ENCODE measurements at regions not wholly inside any gene's neighbourhood (a gene's known extent, or its start where the extent isn't known, plus 50 kb on each side); places are given as distances from the start of the nearest gene placed in this dataset.
"Not testable (repeated sequence)": the region's sequence is repeated elsewhere in the genome, so short reads cannot be mapped to it uniquely, and the experiment has no call there.

GRCh38 chrX:131874300-131874699 is 148.8 kb upstream of the STK26 start:
- DNase-seq (ENCODE audit: low read depth in 1 of 2, low spot score in 1 of 2), result no peak

GRCh38 chrX:131875827-131876226 is 147.3 kb upstream of the STK26 start:
- H3K4me2 ChIP-seq; H3K4me3 ChIP-seq; POLR2A ChIA-PET; DNase-seq (ENCODE audit: low read depth in 1 of 2, low spot score in 1 of 2); CTCF ChIA-PET; H3K9me3 ChIP-seq; ATAC-seq; H3K27ac ChIP-seq; H3K4me1 ChIP-seq; FAIRE-seq: not testable (repeated sequence)
- 17% methylated on average over 1 of the region's 1 CpG for WGBS (ENCODE audit: missing lambda C conversion rate)

More at GRCh38 chrX:131874300-131874699, 148.8 kb upstream of the STK26 start:
- ATAC-seq, result no peak
- Histone ChIP-seq H3K4me1 (no peaks in the 10 kb centered on the region), H3K27ac (no peak overlapping the region), H3K4me2 (no peak overlapping the region), H3K9me3 (no peaks in the 10 kb centered on the region), H3K4me3 (no peak overlapping the region)
- TF ChIP-seq GATA3 (IDR thresholded peaks at IDR 0.05; ENCODE audit: borderline replicate concordance) (no peak), HOXA7 (CRISPR knock-in tag; IDR thresholded peaks at IDR 0.05) (no peak), CBX2 (IDR thresholded peaks at IDR 0.05; ENCODE audit: borderline replicate concordance, low read depth) (no peak), SREBF2 (IDR thresholded peaks at IDR 0.05) (no peak), FOSB (CRISPR knock-in tag; IDR thresholded peaks at IDR 0.05) (no peak), HDAC2 (IDR thresholded peaks at IDR 0.05) (no peak), USF2 (IDR thresholded peaks at IDR 0.05) (no peak), TP53 (CRISPR knock-in tag; IDR thresholded peaks at IDR 0.05) (no peak), NR3C1 (IDR thresholded peaks at IDR 0.05) (no peak), KDM1A (IDR thresholded peaks at IDR 0.05; ENCODE audit: low read depth) (no peak), ELK1 (IDR thresholded peaks at IDR 0.05; ENCODE audit: low read depth, low read length) (no peak), CEBPB (IDR thresholded peaks at IDR 0.05) (no peak)
- TF ChIP-seq, protein P1, sequence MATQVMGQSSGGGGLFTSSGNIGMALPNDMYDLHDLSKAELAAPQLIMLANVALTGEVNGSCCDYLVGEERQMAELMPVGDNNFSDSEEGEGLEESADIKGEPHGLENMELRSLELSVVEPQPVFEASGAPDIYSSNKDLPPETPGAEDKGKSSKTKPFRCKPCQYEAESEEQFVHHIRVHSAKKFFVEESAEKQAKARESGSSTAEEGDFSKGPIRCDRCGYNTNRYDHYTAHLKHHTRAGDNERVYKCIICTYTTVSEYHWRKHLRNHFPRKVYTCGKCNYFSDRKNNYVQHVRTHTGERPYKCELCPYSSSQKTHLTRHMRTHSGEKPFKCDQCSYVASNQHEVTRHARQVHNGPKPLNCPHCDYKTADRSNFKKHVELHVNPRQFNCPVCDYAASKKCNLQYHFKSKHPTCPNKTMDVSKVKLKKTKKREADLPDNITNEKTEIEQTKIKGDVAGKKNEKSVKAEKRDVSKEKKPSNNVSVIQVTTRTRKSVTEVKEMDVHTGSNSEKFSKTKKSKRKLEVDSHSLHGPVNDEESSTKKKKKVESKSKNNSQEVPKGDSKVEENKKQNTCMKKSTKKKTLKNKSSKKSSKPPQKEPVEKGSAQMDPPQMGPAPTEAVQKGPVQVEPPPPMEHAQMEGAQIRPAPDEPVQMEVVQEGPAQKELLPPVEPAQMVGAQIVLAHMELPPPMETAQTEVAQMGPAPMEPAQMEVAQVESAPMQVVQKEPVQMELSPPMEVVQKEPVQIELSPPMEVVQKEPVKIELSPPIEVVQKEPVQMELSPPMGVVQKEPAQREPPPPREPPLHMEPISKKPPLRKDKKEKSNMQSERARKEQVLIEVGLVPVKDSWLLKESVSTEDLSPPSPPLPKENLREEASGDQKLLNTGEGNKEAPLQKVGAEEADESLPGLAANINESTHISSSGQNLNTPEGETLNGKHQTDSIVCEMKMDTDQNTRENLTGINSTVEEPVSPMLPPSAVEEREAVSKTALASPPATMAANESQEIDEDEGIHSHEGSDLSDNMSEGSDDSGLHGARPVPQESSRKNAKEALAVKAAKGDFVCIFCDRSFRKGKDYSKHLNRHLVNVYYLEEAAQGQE (IDR thresholded peaks at IDR 0.05), result no peak
- no CpG with 5 or more reads among the region's 3 CpGs for WGBS (ENCODE audit: missing lambda C conversion rate)
- ChIA-PET POLR2A (no interaction called here), CTCF (no interaction called here)
- FAIRE-seq, result no peak

DNA sequence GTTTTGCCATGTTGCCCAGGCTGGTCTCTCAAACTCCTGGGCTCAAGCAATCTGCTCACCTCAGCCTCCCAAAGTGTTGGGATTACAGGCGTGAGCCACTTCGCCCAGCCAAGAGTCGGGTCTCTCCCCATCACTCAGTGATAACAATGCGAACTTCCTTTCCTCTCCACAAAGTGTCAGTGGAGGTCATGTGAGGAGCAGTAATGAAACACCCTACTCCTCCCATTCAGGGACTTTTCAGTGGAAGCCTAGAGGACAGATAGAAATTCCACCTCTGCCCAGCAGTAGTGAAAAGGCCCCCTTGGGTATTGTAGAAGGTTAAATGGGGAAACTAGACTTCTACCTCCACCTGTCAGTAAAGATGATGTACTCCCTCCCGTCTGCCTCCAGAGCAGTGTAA is 141.9 kb upstream of the STK26 start:
- no peak for ATAC-seq
- Histone ChIP-seq H3K9me3 (no peaks in the 10 kb centered on the region), H3K4me2 (no peak overlapping the region), H3K4me1 (no peaks in the 10 kb centered on the region), H3K27ac (no peak overlapping the region), H3K4me3 (no peak overlapping the region)
- POLR2A ChIA-PET, result no interaction called here
- 39% methylated on average over 3 of the region's 5 CpGs for WGBS (ENCODE audit: missing lambda C conversion rate)
- no peak for TF ChIP-seq CHD2 (IDR thresholded peaks at IDR 0.05; ENCODE audit: low read length, partially characterized antibody)
- TF ChIP-seq CBX2 (IDR thresholded peaks at IDR 0.05; ENCODE audit: borderline replicate concordance, low read depth), result no peak
- no peak for TF ChIP-seq MAFK (IDR thresholded peaks at IDR 0.05; ENCODE audit: partially characterized antibody)
- TF ChIP-seq HMGXB4 (CRISPR knock-in tag; IDR thresholded peaks at IDR 0.05; ENCODE audit: borderline replicate concordance), result no peak
- no peak for TF ChIP-seq FOXS1 (CRISPR knock-in tag; IDR thresholded peaks at IDR 0.05)
- no peak for TF ChIP-seq GATA3 (IDR thresholded peaks at IDR 0.05; ENCODE audit: borderline replicate concordance)
- no peak for TF ChIP-seq NR3C1 (IDR thresholded peaks at IDR 0.05)
- no peak for TF ChIP-seq BHLHE40 (IDR thresholded peaks at IDR 0.05; ENCODE audit: low read depth, low read length)
- TF ChIP-seq NFE2L2 (conservative IDR thresholded peaks at IDR 0.05; ENCODE audit: low read length), result no peak
- TF ChIP-seq TFCP2L1 (CRISPR knock-in tag; IDR thresholded peaks at IDR 0.05), result no peak
- no peak for TF ChIP-seq JUN (IDR thresholded peaks at IDR 0.05)
- TF ChIP-seq, protein P2, sequence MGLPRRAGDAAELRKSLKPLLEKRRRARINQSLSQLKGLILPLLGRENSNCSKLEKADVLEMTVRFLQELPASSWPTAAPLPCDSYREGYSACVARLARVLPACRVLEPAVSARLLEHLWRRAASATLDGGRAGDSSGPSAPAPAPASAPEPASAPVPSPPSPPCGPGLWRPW (IDR thresholded peaks at IDR 0.05), result no peak
- TF ChIP-seq ZC3H11A (IDR thresholded peaks at IDR 0.05), result no peak
- FAIRE-seq, result no peak
- CTCF ChIA-PET, result interaction anchor here (1.7 kb wide), 1 partner anchor 9 kb away, joined by 5 read pairs; no protein-coding TSS in a partner anchor
- DNase-seq (ENCODE audit: low read depth in 1 of 2, low spot score in 1 of 2), result no peak

DNA sequence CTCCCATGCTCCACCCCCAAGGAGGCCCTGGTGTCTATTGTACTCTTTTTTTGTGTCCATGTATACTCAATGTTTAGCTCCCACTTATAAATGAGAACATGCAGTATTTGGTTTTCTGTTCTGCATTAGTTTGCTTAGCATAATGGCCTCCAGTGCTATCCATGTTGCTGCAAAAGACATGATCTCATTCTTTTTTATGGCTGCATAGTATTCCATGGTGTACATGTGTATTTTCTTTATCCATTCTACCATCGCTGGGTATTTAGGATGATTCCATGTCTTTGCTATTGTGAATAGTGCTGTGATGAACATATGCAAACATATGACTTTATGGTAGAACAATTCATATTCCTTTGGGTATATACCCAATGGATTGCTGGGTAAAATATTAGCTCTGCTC is 138.1 kb upstream of the STK26 start:
- FAIRE-seq; POLR2A ChIA-PET; DNase-seq (ENCODE audit: low read depth in 1 of 2, low spot score in 1 of 2); H3K27ac ChIP-seq; CTCF ChIA-PET; H3K4me2 ChIP-seq; H3K4me1 ChIP-seq; ATAC-seq; H3K9me3 ChIP-seq; H3K4me3 ChIP-seq: not testable (repeated sequence)
- 5% methylated on average over 1 of the region's 1 CpG for WGBS (ENCODE audit: missing lambda C conversion rate)

DNA sequence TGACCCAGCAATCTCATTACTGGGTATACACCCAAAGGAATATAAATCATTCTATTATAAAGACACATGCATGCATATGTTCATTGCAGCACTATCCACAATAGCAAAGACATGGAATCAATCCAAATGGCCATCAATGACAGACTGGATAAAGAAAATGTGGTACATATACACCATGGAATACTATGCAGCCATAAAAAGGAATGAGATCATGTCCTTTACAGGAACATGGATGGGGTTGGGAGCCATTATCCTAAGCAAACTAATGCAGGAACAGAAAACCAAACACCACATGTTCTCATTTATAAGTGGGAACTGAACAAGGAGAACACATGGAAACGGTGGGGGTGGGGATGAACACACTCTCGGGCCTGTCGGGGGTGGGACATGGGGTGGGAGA is 129.2 kb upstream of the STK26 start:
- not testable (repeated sequence) for FAIRE-seq

More for the DNA sequence above, 129.2 kb upstream of the STK26 start:
- H3K9me3 ChIP-seq; ATAC-seq; H3K27ac ChIP-seq; POLR2A ChIA-PET; H3K4me2 ChIP-seq; CTCF ChIA-PET; DNase-seq (ENCODE audit: low read depth in 1 of 2, low spot score in 1 of 2); H3K4me3 ChIP-seq; H3K4me1 ChIP-seq: not testable (repeated sequence)
- 0% methylated on average over 1 of the region's 3 CpGs for WGBS (ENCODE audit: missing lambda C conversion rate)

All from A549 (cell line).